Stomach (tissue), 8 donors: ENCODE measurements at regions not wholly inside any gene's neighbourhood (a gene's known extent, or its start where the extent isn't known, plus 50 kb on each side); places are given as distances from the start of the nearest gene placed in this dataset.

Experiments
- DNase-seq, 2 donors: peaks; one replicate each; pipeline versions ENCODE4 v3.0.0 to v3.0.0-alpha.2; 2013 to 2019
- H3K27ac ChIP-seq, 5 donors: fragments of 200-600 bp in 4 of 5; sonication (generic) in 4 of 5; one replicate each; pipeline ENCODE4 v1.5.1; 2013 to 2019; ENCODE audit warnings: mild to moderate bottlenecking in 1 of 5, moderate library complexity in 1 of 5
- H3K27me3 ChIP-seq, 3 donors: fragments of 200-600 bp; sonication (generic); one replicate each; pipeline ENCODE4 v1.5.1; 2017 to 2019; ENCODE audit warnings: mixed run types in 1 of 3
- H3K36me3 ChIP-seq, 4 donors: fragments of 200-600 bp; sonication (generic); 1 replicate in 3 of 4; 2 replicates in 1 of 4; pipeline ENCODE4 v1.5.1; 2016 to 2019
- H3K4me1 ChIP-seq, 4 donors: fragments of 200-600 bp; sonication (generic); one replicate each; pipeline ENCODE4 v1.5.1; 2016 to 2019
- H3K4me3 ChIP-seq, 4 donors: fragments of 200-600 bp; sonication (generic) in 3 of 4; one replicate each; pipeline ENCODE4 v1.5.1; 2016 to 2019; ENCODE audit warnings: mild to moderate bottlenecking in 1 of 4
- H3K9me3 ChIP-seq, 4 donors: fragments of 200-600 bp; sonication (generic); one replicate each; pipeline ENCODE4 v1.5.1; 2016 to 2019
- EP300 ChIP-seq: sonication (generic); formaldehyde crosslinking; IDR thresholded peaks from one replicate; pipeline ENCODE4 v1.6.1; 2017; ENCODE audit warnings: antibody characterized with exemption
- POLR2A ChIP-seq, 4 donors: fragments of 450-650 bp; IDR thresholded peaks; one replicate each; pipeline ENCODE4 v1.6.1; 2016; ENCODE audit warnings: antibody characterized with exemption in 4 of 4, control low read depth in 2 of 4, mild to moderate bottlenecking in 1 of 4, moderate library complexity in 1 of 4
- POLR2AphosphoS5 ChIP-seq, 3 donors: sonication (generic); formaldehyde crosslinking; IDR thresholded peaks; one replicate each; pipeline ENCODE4 v1.6.1; 2016; ENCODE audit warnings: antibody characterized with exemption in 3 of 3
- WGBS, 5 donors: extraction: QIAGEN DNeasy Blood & Tissue Kit in 3 of 5; methylation state at CpG; one replicate each; pipeline versions ENCODE4 v1.1.5 to v1.1.7; 2013 to 2018; 5-methylcytosine and 5-hydroxymethylcytosine counted together
- intact Hi-C: fragments of 100-400 bp; cut with DNase I; formaldehyde crosslinking; loops from one replicate; pipeline ENCODE4 v1.15.1; 2023; ENCODE audit warnings: low total_unique reads
- TF ChIP-seq, protein P1 (sequence below), 7 experiments: fragments of 450-650 bp in 4 of 7; fragments of 200-600 bp in 3 of 7; sonication (generic) in 3 of 7; IDR thresholded peaks; one replicate each; pipeline ENCODE4 v1.5.1; 2016 to 2019; ENCODE audit warnings: antibody characterized with exemption in 7 of 7, control low read depth in 2 of 7, mild to moderate bottlenecking in 1 of 7
- donor health status: healthy with polysubstance abuse.
- donor health status: Bipolar disorder and iron deficiency.
- donor health status: healthy.

DNA sequence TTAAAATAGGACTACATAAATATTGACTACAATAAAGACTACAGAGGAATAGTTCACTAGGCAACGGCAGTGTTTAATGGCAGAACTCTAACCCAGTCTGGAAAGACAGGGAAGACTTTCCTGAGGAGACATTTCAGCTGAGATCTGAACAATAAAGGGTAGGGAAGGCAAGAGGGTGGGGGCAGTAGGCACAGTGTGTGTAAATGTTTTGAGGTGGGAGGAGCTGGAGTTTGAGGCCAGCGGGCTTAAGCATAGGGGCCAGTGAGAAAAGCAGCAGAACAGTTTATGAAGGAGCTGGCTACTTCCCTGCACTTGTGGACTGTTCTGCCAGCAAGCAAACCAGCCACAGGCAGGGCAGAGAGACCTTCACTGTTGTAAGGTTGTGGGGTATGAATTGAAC, 76.6 kb upstream of the UGP2 start:
- no peaks in the 10 kb centered on the region for H3K36me3 ChIP-seq
- no peaks in the 10 kb centered on the region for H3K4me1 ChIP-seq
- H3K27me3 ChIP-seq: no peaks in the 10 kb centered on the region
- H3K9me3 ChIP-seq: peaks cover 0 to 12% (median 5%) of the 10 kb centered on the region in 4 donors
- intact Hi-C loops: no loop called here
- no peak overlapping the region for H3K27ac ChIP-seq
- 53 to 81% (median 62%) methylated on average over 2 of the region's 2 CpGs for WGBS, 5 donors
- H3K4me3 ChIP-seq: no peak overlapping the region
- no peak for DNase-seq
- TF ChIP-seq POLR2AphosphoS5 (IDR thresholded peaks at IDR 0.05) (no peak), EP300 (no peak), POLR2A (IDR thresholded peaks at IDR 0.05) (no peak)
- TF ChIP-seq, protein P1, sequence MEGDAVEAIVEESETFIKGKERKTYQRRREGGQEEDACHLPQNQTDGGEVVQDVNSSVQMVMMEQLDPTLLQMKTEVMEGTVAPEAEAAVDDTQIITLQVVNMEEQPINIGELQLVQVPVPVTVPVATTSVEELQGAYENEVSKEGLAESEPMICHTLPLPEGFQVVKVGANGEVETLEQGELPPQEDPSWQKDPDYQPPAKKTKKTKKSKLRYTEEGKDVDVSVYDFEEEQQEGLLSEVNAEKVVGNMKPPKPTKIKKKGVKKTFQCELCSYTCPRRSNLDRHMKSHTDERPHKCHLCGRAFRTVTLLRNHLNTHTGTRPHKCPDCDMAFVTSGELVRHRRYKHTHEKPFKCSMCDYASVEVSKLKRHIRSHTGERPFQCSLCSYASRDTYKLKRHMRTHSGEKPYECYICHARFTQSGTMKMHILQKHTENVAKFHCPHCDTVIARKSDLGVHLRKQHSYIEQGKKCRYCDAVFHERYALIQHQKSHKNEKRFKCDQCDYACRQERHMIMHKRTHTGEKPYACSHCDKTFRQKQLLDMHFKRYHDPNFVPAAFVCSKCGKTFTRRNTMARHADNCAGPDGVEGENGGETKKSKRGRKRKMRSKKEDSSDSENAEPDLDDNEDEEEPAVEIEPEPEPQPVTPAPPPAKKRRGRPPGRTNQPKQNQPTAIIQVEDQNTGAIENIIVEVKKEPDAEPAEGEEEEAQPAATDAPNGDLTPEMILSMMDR (IDR thresholded peaks at IDR 0.05): no peak

DNA sequence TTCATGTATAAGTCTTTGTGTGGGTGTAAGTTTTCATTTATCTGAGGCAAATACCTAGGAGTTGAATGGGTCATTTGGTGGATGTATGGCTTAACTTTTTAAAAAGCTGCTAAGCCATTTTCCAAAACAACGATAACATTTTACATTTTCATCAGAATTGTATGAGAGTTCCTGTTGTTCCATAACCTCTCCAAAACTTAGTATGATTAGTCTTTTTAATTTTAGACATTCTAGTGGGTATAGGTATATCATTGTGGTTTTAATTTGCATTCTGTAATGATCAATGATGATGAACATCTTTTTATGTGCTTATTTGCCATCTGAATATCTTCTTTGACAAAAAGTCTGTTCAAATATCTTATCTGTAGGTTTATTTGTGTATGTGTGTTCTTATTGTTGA, 74.4 kb upstream of the UGP2 start:
- Histone ChIP-seq H3K27me3 (no peaks in the 10 kb centered on the region), H3K36me3 (no peaks in the 10 kb centered on the region), H3K4me3 (no peak overlapping the region), H3K4me1 (no peaks in the 10 kb centered on the region), H3K27ac (no peak overlapping the region), H3K9me3 (peaks cover 0 to 12% (median 5%) of the 10 kb centered on the region in 4 donors)
- intact Hi-C loops: no loop called here
- 95 to 100% (median 97%) methylated on average over 1 of the region's 1 CpG for WGBS, 5 donors
- TF ChIP-seq EP300 (no peak), POLR2AphosphoS5 (IDR thresholded peaks at IDR 0.05) (no peak), POLR2A (IDR thresholded peaks at IDR 0.05) (no peak)
- TF ChIP-seq, protein P1 (IDR thresholded peaks at IDR 0.05): no peak
- no peak for DNase-seq

DNA sequence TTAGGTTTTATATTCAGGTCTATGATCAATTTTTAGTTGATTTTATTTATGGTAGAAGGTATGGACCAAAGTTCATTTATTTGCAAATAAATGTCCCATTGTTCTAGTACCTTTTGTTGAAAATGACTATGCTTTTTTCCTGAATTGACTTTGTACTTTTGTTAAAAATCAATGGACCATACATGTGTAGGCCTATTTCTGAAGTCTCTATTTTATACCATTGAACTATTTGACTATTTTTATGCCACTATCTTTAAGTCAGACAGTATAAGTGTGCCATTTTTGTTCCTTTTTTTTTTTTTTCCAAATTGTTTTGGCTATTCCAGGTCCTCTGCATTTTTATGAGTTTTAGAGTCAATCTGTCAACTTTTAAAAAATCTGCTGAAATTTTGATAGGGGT, 73.6 kb upstream of the UGP2 start:
- intact Hi-C loops: no loop called here
- DNase-seq: no peak
- no peak for TF ChIP-seq POLR2AphosphoS5 (IDR thresholded peaks at IDR 0.05)
- TF ChIP-seq POLR2A (IDR thresholded peaks at IDR 0.05): no peak
- TF ChIP-seq EP300: no peak
- TF ChIP-seq, protein P1 (IDR thresholded peaks at IDR 0.05): no peak
- no peaks in the 10 kb centered on the region for H3K4me1 ChIP-seq
- H3K27ac ChIP-seq: no peak overlapping the region
- no peak overlapping the region for H3K4me3 ChIP-seq
- H3K9me3 ChIP-seq: peaks cover 0 to 12% (median 5%) of the 10 kb centered on the region in 4 donors
- H3K36me3 ChIP-seq: no peaks in the 10 kb centered on the region
- no peaks in the 10 kb centered on the region for H3K27me3 ChIP-seq

DNA sequence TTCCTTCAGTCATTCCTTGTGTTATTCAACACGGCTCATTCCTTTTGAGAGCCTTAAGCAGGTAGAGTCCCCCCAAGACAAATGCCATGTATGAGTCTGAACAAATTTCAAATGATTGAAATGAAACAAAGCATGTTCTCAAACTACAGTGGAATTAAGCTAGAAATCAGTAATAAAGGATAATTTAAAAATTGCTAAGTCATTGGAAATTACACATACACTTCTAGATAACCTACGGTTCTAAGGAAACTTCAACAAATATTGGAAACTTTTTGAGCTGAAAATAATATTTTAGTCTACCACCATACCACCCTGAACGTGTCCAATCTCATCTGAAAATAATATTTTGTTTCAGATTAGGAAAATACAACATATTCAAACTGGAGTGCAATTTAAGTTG, 71.8 kb upstream of the UGP2 start:
- no peak overlapping the region for H3K27ac ChIP-seq

More for the DNA sequence above, 71.8 kb upstream of the UGP2 start:
- intact Hi-C loops: no loop called here
- 70 to 81% (median 78%) methylated on average over 3 of the region's 3 CpGs for WGBS, 5 donors
- Histone ChIP-seq H3K4me1 (no peaks in the 10 kb centered on the region), H3K27me3 (no peaks in the 10 kb centered on the region), H3K4me3 (no peak overlapping the region), H3K36me3 (no peaks in the 10 kb centered on the region), H3K9me3 (peaks cover 0 to 12% (median 5%) of the 10 kb centered on the region in 4 donors)
- TF ChIP-seq EP300: no peak
- no peak for TF ChIP-seq POLR2A (IDR thresholded peaks at IDR 0.05)
- TF ChIP-seq, protein P1 (IDR thresholded peaks at IDR 0.05): no peak
- DNase-seq: no peak
